PC-3 (cell line): ENCODE measurements at regions not wholly inside any gene's neighbourhood (a gene's known extent, or its start where the extent isn't known, plus 50 kb on each side); places are given as distances from the start of the nearest gene placed in this dataset.

Experiments
- ATAC-seq: fragments of 200-7000 bp; cut with Tn5 transposase; 2 replicates; pipeline ENCODE4 v1.9.1; 2020; ENCODE audit warnings: mild to moderate bottlenecking, moderate library complexity
- BruUV-seq: library from RNA; stranded (reverse); fragments of 400-500 nt; replicated peaks from 2 replicates; lab custom pipeline; 2021; lab: Mats Ljungman, UMichigan
- CTCF ChIA-PET: fragments of 300-600 bp; sonication (Branson Sonifier 250); formaldehyde crosslinking; loops from one replicate; lab custom pipeline; 2022; ENCODE audit warnings: antibody characterized with exemption; lab: Charles Lee
- POLR2A ChIA-PET: fragments of 300-600 bp; sonication (Branson Sonifier 250); formaldehyde crosslinking; loops from one replicate; lab custom pipeline; 2022; ENCODE audit warnings: antibody characterized with exemption; ENCODE audit not compliant: unreplicated experiment; lab: Charles Lee
- DNase-seq: peaks from one replicate; pipeline ENCODE4 v3.0.0-alpha.2; 2015
- H2AFZ ChIP-seq: fragments of 300-600 bp; sonication (generic); 2 replicates; pipeline ENCODE4 v1.6.0; 2016; ENCODE audit warnings: antibody characterized with exemption, low read length
- H3F3A ChIP-seq: fragments of 300-600 bp; sonication (generic); one replicate; pipeline ENCODE4 v1.6.0; 2017; ENCODE audit warnings: antibody characterized with exemption, low read length, control low read depth, mild to moderate bottlenecking; ENCODE audit not compliant: unreplicated experiment
- H3K27ac ChIP-seq: fragments of 300-600 bp; sonication (generic); 2 replicates; pipeline ENCODE4 v1.5.1; 2016; ENCODE audit warnings: mild to moderate bottlenecking, low read length
- H3K27me3 ChIP-seq: fragments of 300-600 bp; sonication (generic); 2 replicates; pipeline ENCODE4 v1.6.1; 2016; ENCODE audit warnings: low read length, mixed read lengths
- H3K36me3 ChIP-seq: fragments of 300-600 bp; sonication (generic); 2 replicates; pipeline ENCODE4 v1.6.1; 2016; ENCODE audit warnings: low read depth, mixed run types, low read length, mixed read lengths
- H3K4me1 ChIP-seq: fragments of 300-600 bp; sonication (generic); 2 replicates; pipeline ENCODE4 v1.5.1; 2016; ENCODE audit warnings: low read length; ENCODE audit not compliant: insufficient read depth
- H3K4me2 ChIP-seq: fragments of 300-600 bp; sonication (generic); 2 replicates; pipeline ENCODE4 v1.6.0; 2016; ENCODE audit warnings: low read length
- H3K4me3 ChIP-seq: fragments of 300-600 bp; sonication (generic); 2 replicates; pipeline ENCODE4 v1.5.1; 2016; ENCODE audit warnings: mild to moderate bottlenecking, low read length, mixed read lengths
- H3K79me2 ChIP-seq: fragments of 300-600 bp; sonication (generic); 2 replicates; pipeline ENCODE4 v1.6.1; 2017; ENCODE audit warnings: low read length, mixed read lengths
- H3K9ac ChIP-seq: fragments of 300-600 bp; sonication (generic); 2 replicates; pipeline ENCODE4 v1.6.0; 2016; ENCODE audit warnings: mild to moderate bottlenecking, low read length
- H3K9me2 ChIP-seq: fragments of 300-600 bp; sonication (generic); replicated peaks from 2 replicates; pipeline ENCODE4 v1.6.1; 2016; ENCODE audit warnings: mixed run types, low read length, mixed read lengths
- H3K9me3 ChIP-seq: fragments of 300-600 bp; sonication (generic); 2 replicates; pipeline ENCODE4 v1.6.1; 2016; ENCODE audit warnings: low read length, mixed read lengths
- H4K20me1 ChIP-seq: fragments of 300-600 bp; sonication (generic); 2 replicates; pipeline ENCODE4 v1.6.1; 2016; ENCODE audit warnings: low read length, mixed read lengths
- CTCF ChIP-seq: fragments of 300-600 bp; sonication (generic); conservative IDR thresholded peaks from 2 replicates; pipeline ENCODE4 v1.5.1; 2017; ENCODE audit warnings: antibody characterized with exemption, low read depth, mild to moderate bottlenecking, low read length
- EZH2 ChIP-seq: fragments of 300-600 bp; sonication (generic); IDR thresholded peaks from one replicate; pipeline ENCODE4 v1.6.1; 2017; ENCODE audit warnings: antibody characterized with exemption, mild to moderate bottlenecking, low read length; ENCODE audit not compliant: unreplicated experiment
- EZH2phosphoT487 ChIP-seq: fragments of 300-600 bp; sonication (generic); IDR thresholded peaks from 2 replicates; pipeline ENCODE4 v1.6.1; 2018; ENCODE audit warnings: mild to moderate bottlenecking, antibody characterized with exemption, low read length, borderline replicate concordance
- intact Hi-C: fragments of 100-400 bp; cut with micrococcal nuclease; formaldehyde crosslinking; loops from 2 replicates; pipeline ENCODE4 v1.9.0; 2023

GRCh38 chr1:77623066-77623465, 59.4 kb downstream of the ZZZ3 start:
- H3K4me2 ChIP-seq = no peak overlapping the region
- no peaks in the 10 kb centered on the region for H3K9me2 ChIP-seq
- no peak overlapping the region for H3K4me3 ChIP-seq
- no TSS peak for BruUV-seq
- no peak overlapping the region for H3K9ac ChIP-seq
- peaks cover 9% of the 10 kb centered on the region; the same call in 1 of the 2 replicates for H3K36me3 ChIP-seq
- no peak overlapping the region for H2AFZ ChIP-seq
- no peaks in the 10 kb centered on the region for H3F3A ChIP-seq
- no peaks in the 10 kb centered on the region for H3K4me1 ChIP-seq
- DNase-seq (no peak), ATAC-seq (no peak)
- POLR2A ChIA-PET = no interaction called here
- H3K27ac ChIP-seq = no peak overlapping the region
- H3K27me3 ChIP-seq = no peaks in the 10 kb centered on the region
- H3K79me2 ChIP-seq = no peaks in the 10 kb centered on the region
- TF ChIP-seq CTCF (no peak), EZH2 (no peak), EZH2phosphoT487 (no peak)
- H3K9me3 ChIP-seq = no peaks in the 10 kb centered on the region
- CTCF ChIA-PET = no interaction called here
- H4K20me1 ChIP-seq = no peaks in the 10 kb centered on the region
- intact Hi-C loops = loop anchor here (10.0 kb wide), 1 partner anchor 52 kb away; no protein-coding TSS in a partner anchor

- Histone ChIP-seq H3K9me3 (no peaks in the 10 kb centered on the region), H3K79me2 (no peaks in the 10 kb centered on the region), H2AFZ (no peak overlapping the region), H3K4me2 (no peak overlapping the region), H3F3A (no peaks in the 10 kb centered on the region), H3K9ac (no peak overlapping the region), H3K27ac (no peak overlapping the region), H4K20me1 (no peaks in the 10 kb centered on the region), H3K36me3 (peaks cover 14% of the 10 kb centered on the region; the same call in 1 of the 2 replicates), H3K4me3 (no peak overlapping the region), H3K9me2 (no peaks in the 10 kb centered on the region), H3K27me3 (no peaks in the 10 kb centered on the region), H3K4me1 (no peaks in the 10 kb centered on the region)
- CTCF ChIA-PET = no interaction called here
- no peak for TF ChIP-seq EZH2
- no peak for TF ChIP-seq EZH2phosphoT487
- no peak for TF ChIP-seq CTCF
- ATAC-seq = peak; percentile 38
- intact Hi-C loops = loop anchor here (10.0 kb wide), 1 partner anchor 55 kb away; no protein-coding TSS in a partner anchor
- POLR2A ChIA-PET = no interaction called here
- DNase-seq = no peak
- no TSS peak for BruUV-seq
Measured at GRCh38 chr1:77620273-77620672, 62.2 kb downstream of the ZZZ3 start.

- no peak for ATAC-seq
- Histone ChIP-seq H2AFZ (no peak overlapping the region), H3K4me2 (no peak overlapping the region), H3K79me2 (peaks cover 29% of the 10 kb centered on the region), H3K27ac (no peak overlapping the region), H3K4me1 (no peaks in the 10 kb centered on the region), H3F3A (no peaks in the 10 kb centered on the region), H3K4me3 (no peak overlapping the region), H3K9me2 (no peaks in the 10 kb centered on the region), H3K9me3 (peaks cover 10% of the 10 kb centered on the region; the same call in 1 of the 2 replicates), H3K9ac (no peak overlapping the region), H3K27me3 (no peaks in the 10 kb centered on the region), H3K36me3 (peaks cover 39% of the 10 kb centered on the region), H4K20me1 (no peaks in the 10 kb centered on the region)
- intact Hi-C loops = no loop called here
- DNase-seq = no peak
- POLR2A ChIA-PET = interaction anchor here (0.6 kb wide), 1 partner anchor 253 kb away, joined by 5 read pairs; no protein-coding TSS in a partner anchor
- CTCF ChIA-PET = no interaction called here
- BruUV-seq = no TSS peak
- TF ChIP-seq CTCF = no peak
- no peak for TF ChIP-seq EZH2
- no peak for TF ChIP-seq EZH2phosphoT487
Measured at GRCh38 chr1:77614037-77614436, 68.4 kb downstream of the ZZZ3 start.
